ENCODE measurements at regions not wholly inside any gene's neighbourhood (a gene's known extent, or its start where the extent isn't known, plus 50 kb on each side); places are given as distances from the start of the nearest gene placed in this dataset.

DNA sequence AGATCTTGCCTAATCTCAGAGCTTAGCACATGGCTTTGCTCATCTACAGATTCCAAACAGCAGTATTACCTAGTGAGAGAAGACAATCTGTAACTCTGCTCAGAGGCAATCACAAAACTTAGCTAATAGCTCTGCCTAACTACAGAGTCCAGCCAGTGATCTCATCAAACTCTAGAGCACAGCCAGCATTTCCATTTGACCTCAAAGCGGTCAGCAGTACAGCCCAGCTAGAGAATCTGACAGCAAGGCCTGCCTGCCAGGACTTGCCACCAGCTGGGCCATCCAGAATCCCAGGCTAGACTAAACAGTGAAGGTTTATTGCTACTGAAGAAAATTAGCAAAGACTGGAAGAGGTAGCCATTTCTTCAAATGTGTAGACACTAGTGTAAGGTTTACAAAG is 217.9 kb upstream of the VLDLR start:
- Histone ChIP-seq H3K79me2 (ENCODE audit: control insufficient read depth, insufficient read depth, low read length) (no peaks in the 10 kb centered on the region), H3K4me1 (replicated peaks in 1 of 2; ENCODE audit: control insufficient read depth in 2 of 2, insufficient read depth in 2 of 2, low read length in 2 of 2) (no peaks in the 10 kb centered on the region), H4K20me1 (replicated peaks; ENCODE audit: control insufficient read depth, insufficient read depth, low read length) (no peaks in the 10 kb centered on the region), H2AFZ (ENCODE audit: low read depth, low read length) (no peak overlapping the region), H3K9me1 (ENCODE audit: control insufficient read depth, insufficient read depth, low read length) (no peaks in the 10 kb centered on the region), H3K27me3 (ENCODE audit: control insufficient read depth in 2 of 2, insufficient read depth in 2 of 2, low read length in 2 of 2) (no peaks in the 10 kb centered on the region), H3K36me3 (ENCODE audit: control insufficient read depth, insufficient read depth, low read length) (no peaks in the 10 kb centered on the region), H3K9ac (ENCODE audit: insufficient read depth in 1 of 2, low read depth in 2 of 2, low read length in 2 of 2) (no peak overlapping the region), H3K4me3 (no peak overlapping the region), H3K9me3 (replicated peaks; ENCODE audit: control insufficient read depth, insufficient read depth, low read depth, low read length) (no peaks in the 10 kb centered on the region), H3K27ac (ENCODE audit: extremely low read depth, low read depth, low read length) (no peak overlapping the region), H3K4me2 (ENCODE audit: insufficient read depth, low read length) (no peak overlapping the region)
- intact Hi-C loops (cut with micrococcal nuclease) (no loop called here), in situ Hi-C loops (cut with MboI) (no loop called here)
- FAIRE-seq (no peak), ATAC-seq (no peak), DNase-seq (ENCODE audit: extremely low read depth in 1 of 4, low spot score in 3 of 4) (no peak)
- ChIA-PET CTCF (ENCODE audit: low intra/inter-chr PET ratio) (no interaction called here), POLR2A (no interaction called here)
- no TSS peak for BruUV-seq (replicated peaks)
- WGBS (ENCODE audit: insufficient coverage, low coverage, missing lambda C conversion rate) = no CpG with 5 or more reads among the region's 1 CpG
- TF ChIP-seq, protein P1, sequence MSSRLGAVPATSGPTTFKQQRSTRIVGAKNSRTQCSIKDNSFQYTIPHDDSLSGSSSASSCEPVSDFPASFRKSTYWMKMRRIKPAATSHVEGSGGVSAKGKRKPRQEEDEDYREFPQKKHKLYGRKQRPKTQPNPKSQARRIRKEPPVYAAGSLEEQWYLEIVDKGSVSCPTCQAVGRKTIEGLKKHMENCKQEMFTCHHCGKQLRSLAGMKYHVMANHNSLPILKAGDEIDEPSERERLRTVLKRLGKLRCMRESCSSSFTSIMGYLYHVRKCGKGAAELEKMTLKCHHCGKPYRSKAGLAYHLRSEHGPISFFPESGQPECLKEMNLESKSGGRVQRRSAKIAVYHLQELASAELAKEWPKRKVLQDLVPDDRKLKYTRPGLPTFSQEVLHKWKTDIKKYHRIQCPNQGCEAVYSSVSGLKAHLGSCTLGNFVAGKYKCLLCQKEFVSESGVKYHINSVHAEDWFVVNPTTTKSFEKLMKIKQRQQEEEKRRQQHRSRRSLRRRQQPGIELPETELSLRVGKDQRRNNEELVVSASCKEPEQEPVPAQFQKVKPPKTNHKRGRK (tag; IDR thresholded peaks at IDR 0.05) = no peak
- TF ChIP-seq ZNF23 (CRISPR knock-in tag; IDR thresholded peaks at IDR 0.05) (no peak), DDX20 (tag; IDR thresholded peaks at IDR 0.05; ENCODE audit: low read depth) (no peak), TAF1 (IDR thresholded peaks at IDR 0.05; ENCODE audit: control insufficient read depth, extremely low read depth, insufficient read depth, low read length, severe bottlenecking) (no peak), YBX1 (IDR thresholded peaks at IDR 0.05) (no peak), FOXJ3 (CRISPR knock-in tag; IDR thresholded peaks at IDR 0.05) (no peak), NUFIP1 (IDR thresholded peaks at IDR 0.05; ENCODE audit: partially characterized antibody) (no peak), KLF6 (CRISPR knock-in tag; IDR thresholded peaks at IDR 0.05; ENCODE audit: borderline replicate concordance) (no peak), ELF4 (CRISPR knock-in tag; IDR thresholded peaks at IDR 0.05) (no peak), KLF13 (tag; IDR thresholded peaks at IDR 0.05; ENCODE audit: borderline replicate concordance, low read depth) (no peak), TCF3 (CRISPR knock-in tag; IDR thresholded peaks at IDR 0.05) (no peak), ZC3H11A (IDR thresholded peaks at IDR 0.05; ENCODE audit: low read depth, low read length) (no peak)
